ENCODE measurements at regions not wholly inside any gene's neighbourhood (a gene's known extent, or its start where the extent isn't known, plus 50 kb on each side); places are given as distances from the start of the nearest gene placed in this dataset.

- TF ChIP-seq CTCF (IDR thresholded peaks at IDR 0.05; ENCODE audit: low read depth, low read length, missing control alignments): peak; percentile 54
- no peak for DNase-seq (ENCODE audit: extremely low read depth, low read depth)
- no peak overlapping the region for H3K4me3 ChIP-seq (replicated peaks; ENCODE audit: low read depth, low read length)
These were observed 206.4 kb downstream of the NXNL2 start for GRCh38 chr9:88741335-88741734.

- no peak overlapping the region for H3K4me3 ChIP-seq (replicated peaks; ENCODE audit: low read depth, low read length)
- peak; percentile 49 for DNase-seq (ENCODE audit: extremely low read depth, low read depth)
- TF ChIP-seq CTCF (IDR thresholded peaks at IDR 0.05; ENCODE audit: low read depth, low read length, missing control alignments): no peak
These were observed 207.5 kb downstream of the NXNL2 start for GRCh38 chr9:88742483-88742882.

GRCh38 chr9:88742905-88743304 is 207.9 kb downstream of the NXNL2 start:
- no peak for TF ChIP-seq CTCF (IDR thresholded peaks at IDR 0.05; ENCODE audit: low read depth, low read length, missing control alignments)
- DNase-seq (ENCODE audit: extremely low read depth, low read depth): no peak
- no peak overlapping the region for H3K4me3 ChIP-seq (replicated peaks; ENCODE audit: low read depth, low read length)

GRCh38 chr9:88745276-88746001 is 210.5 kb downstream of the NXNL2 start:
- no peak for TF ChIP-seq CTCF (IDR thresholded peaks at IDR 0.05; ENCODE audit: low read depth, low read length, missing control alignments)
- DNase-seq (ENCODE audit: extremely low read depth, low read depth): peak; percentile 99
- no peak overlapping the region for H3K4me3 ChIP-seq (replicated peaks; ENCODE audit: low read depth, low read length)

- TF ChIP-seq CTCF (IDR thresholded peaks at IDR 0.05; ENCODE audit: low read depth, low read length, missing control alignments): no peak
- no peak overlapping the region for H3K4me3 ChIP-seq (replicated peaks; ENCODE audit: low read depth, low read length)
- DNase-seq (ENCODE audit: extremely low read depth, low read depth): peak; percentile 83
These were observed 211.2 kb downstream of the NXNL2 start for GRCh38 chr9:88746029-88746742.

- no peak for DNase-seq (ENCODE audit: extremely low read depth, low read depth)
- H3K4me3 ChIP-seq (replicated peaks; ENCODE audit: low read depth, low read length): no peak overlapping the region
- no peak for TF ChIP-seq CTCF (IDR thresholded peaks at IDR 0.05; ENCODE audit: low read depth, low read length, missing control alignments)
These were observed 211.9 kb downstream of the NXNL2 start for GRCh38 chr9:88746743-88747398.

All from HFF-Myc (cell line).